ENCODE measurements at regions not wholly inside any gene's neighbourhood (a gene's known extent, or its start where the extent isn't known, plus 50 kb on each side); places are given as distances from the start of the nearest gene placed in this dataset.

GRCh38 chr15:95449230-95449628 is 881.3 kb upstream of the NR2F2 start:
- TF ChIP-seq ISL1 (CRISPR knock-in tag; IDR thresholded peaks at IDR 0.05) (no peak), ZFP30 (CRISPR knock-in tag; IDR thresholded peaks at IDR 0.05) (no peak), ZC3H10 (CRISPR knock-in tag; IDR thresholded peaks at IDR 0.05) (no peak), BACH2 (CRISPR knock-in tag; IDR thresholded peaks at IDR 0.05; ENCODE audit: borderline replicate concordance) (no peak), ARNTL (CRISPR knock-in tag; IDR thresholded peaks at IDR 0.05; ENCODE audit: borderline replicate concordance, low read depth) (no peak), SNAI2 (CRISPR knock-in tag; IDR thresholded peaks at IDR 0.05) (no peak), GLIS3 (CRISPR knock-in tag; IDR thresholded peaks at IDR 0.05) (no peak), PPARA (CRISPR knock-in tag; IDR thresholded peaks at IDR 0.05; ENCODE audit: borderline replicate concordance) (no peak), ZNF70 (CRISPR knock-in tag; IDR thresholded peaks at IDR 0.05) (no peak)
- TF ChIP-seq, protein P1, sequence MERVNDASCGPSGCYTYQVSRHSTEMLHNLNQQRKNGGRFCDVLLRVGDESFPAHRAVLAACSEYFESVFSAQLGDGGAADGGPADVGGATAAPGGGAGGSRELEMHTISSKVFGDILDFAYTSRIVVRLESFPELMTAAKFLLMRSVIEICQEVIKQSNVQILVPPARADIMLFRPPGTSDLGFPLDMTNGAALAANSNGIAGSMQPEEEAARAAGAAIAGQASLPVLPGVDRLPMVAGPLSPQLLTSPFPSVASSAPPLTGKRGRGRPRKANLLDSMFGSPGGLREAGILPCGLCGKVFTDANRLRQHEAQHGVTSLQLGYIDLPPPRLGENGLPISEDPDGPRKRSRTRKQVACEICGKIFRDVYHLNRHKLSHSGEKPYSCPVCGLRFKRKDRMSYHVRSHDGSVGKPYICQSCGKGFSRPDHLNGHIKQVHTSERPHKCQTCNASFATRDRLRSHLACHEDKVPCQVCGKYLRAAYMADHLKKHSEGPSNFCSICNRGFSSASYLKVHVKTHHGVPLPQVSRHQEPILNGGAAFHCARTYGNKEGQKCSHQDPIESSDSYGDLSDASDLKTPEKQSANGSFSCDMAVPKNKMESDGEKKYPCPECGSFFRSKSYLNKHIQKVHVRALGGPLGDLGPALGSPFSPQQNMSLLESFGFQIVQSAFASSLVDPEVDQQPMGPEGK (CRISPR knock-in tag; IDR thresholded peaks at IDR 0.05; ENCODE audit: borderline replicate concordance): no peak

All from SK-N-SH treated with all-trans-retinoic acid at 6 μM for 48 hours (cell line).